Muscle of back (tissue), 3 donors: ENCODE measurements at regions not wholly inside any gene's neighbourhood (a gene's known extent, or its start where the extent isn't known, plus 50 kb on each side); places are given as distances from the start of the nearest gene placed in this dataset.

Experiments
- DNase-seq, 3 donors: peaks; one replicate each; pipeline versions ENCODE4 v3.0.0 to v3.0.0-alpha.2; 2013

GRCh38 chr16:86800894-86801293 lies 222.5 kb downstream of the FOXL1 start:
- DNase-seq, result no peak

- no peak for DNase-seq
These were observed 223.7 kb downstream of the FOXL1 start for GRCh38 chr16:86802013-86802412.

DNA sequence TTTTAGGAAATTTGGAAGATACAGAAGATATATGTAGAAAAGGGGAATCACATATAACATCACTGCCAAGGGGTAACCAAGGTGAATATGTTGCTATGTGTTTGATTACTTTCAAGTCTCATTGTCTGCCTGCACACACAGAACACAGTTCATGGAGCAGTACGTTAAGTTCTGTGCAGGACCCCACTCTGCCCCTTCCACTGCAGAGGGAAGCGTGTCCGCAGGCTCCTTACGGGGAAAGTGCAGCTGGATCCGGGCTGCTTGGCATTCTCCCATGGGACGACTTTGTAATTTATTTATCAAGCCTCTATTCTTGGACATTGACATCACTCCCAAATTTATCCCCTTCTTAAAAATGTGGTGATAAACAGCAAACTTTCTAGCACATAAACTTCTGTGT lies 226.8 kb downstream of the FOXL1 start:
- DNase-seq, result no peak

- no peak for DNase-seq
These were observed 228.0 kb downstream of the FOXL1 start for GRCh38 chr16:86806181-86806837.

- DNase-seq, result no peak
These were observed 228.5 kb downstream of the FOXL1 start for GRCh38 chr16:86806838-86807351.

DNA sequence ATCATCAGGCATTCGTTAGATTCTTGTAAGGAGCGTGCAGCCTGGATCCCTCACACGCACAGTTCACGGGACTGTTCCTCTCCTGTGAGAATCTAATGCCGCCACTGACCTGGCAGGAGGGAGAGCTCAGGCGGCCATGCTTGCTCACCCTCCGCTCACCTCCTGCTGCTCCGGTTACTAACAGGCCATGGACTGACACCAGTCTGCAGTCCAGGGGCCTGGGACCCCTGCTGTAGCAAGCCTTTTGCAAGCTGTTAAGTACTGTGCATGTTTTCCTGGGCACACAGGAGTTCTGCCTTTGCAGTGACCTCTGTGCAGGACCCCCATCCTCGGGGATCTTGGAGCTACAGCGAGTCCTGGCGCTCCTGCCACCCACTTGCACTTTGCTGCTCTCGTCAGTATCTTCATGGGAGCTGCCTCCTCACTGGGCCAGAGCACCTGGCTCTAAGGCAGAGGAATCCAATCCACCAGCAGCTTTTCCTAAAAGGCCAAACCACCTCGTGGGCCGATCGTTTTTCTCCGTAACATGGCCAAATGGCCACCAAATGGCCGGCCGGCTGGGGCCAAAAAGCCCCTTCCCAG lies 230.6 kb downstream of the FOXL1 start:
- no peak for DNase-seq

- peak in 1 of 3 donors; percentile 78 for DNase-seq
These were observed 231.2 kb downstream of the FOXL1 start for GRCh38 chr16:86809458-86809955.

DNA sequence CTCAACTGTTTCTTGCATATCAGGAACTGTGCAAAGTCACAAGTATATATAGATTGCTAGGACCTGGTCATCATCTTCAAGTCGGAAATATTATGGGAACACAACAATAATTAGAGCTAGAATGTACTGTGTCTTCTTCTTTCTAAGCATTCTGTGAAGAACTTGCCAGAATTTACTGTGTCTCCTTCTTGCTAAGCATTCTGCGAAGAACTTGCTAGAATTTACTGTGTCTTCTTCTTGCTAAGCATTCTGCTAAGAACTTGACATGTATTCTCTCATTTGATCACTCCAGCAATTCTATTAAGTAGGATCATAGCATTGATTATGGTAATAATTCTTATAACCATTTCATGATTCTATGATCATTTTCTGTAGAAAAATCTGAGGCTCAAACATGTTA lies 231.7 kb downstream of the FOXL1 start:
- DNase-seq, result no peak

GRCh38 chr16:86812363-86812970 lies 234.1 kb downstream of the FOXL1 start:
- DNase-seq, result no peak

- no peak for DNase-seq
These were observed 235.9 kb downstream of the FOXL1 start for GRCh38 chr16:86814256-86814655.

- no peak for DNase-seq
These were observed 238.7 kb downstream of the FOXL1 start for GRCh38 chr16:86816930-86817625.

GRCh38 chr16:86818671-86819532 lies 240.6 kb downstream of the FOXL1 start:
- peak in 2 of 3 donors; percentile 16 to 49 for DNase-seq

- no peak for DNase-seq
These were observed 241.2 kb downstream of the FOXL1 start for GRCh38 chr16:86819533-86819892.

- peak in 1 of 3 donors; percentile 22 for DNase-seq
These were observed 243.5 kb downstream of the FOXL1 start for GRCh38 chr16:86821895-86822294.

DNA sequence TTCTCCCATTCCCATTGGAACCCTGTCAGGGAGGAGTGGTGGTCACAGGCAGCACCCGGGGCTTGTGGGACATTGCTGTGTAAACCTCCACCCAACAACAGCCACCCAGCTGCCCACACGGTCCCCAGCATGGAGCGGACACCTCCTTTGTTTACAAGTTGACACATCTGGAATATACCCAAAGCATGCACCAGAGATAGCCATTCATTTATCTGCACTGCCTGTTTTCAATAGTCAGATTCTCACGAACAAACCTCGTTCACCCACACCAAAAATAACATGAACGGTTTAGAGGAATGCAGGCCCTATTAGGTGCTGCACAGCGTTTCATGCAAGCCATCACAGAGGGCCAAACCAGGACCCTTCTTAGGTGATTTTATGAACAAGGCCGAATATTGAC lies 244.8 kb downstream of the FOXL1 start:
- no peak for DNase-seq

GRCh38 chr16:86823888-86824671 lies 245.7 kb downstream of the FOXL1 start:
- DNase-seq, result no peak

- no peak for DNase-seq
These were observed 246.5 kb downstream of the FOXL1 start for GRCh38 chr16:86824751-86825296.

DNA sequence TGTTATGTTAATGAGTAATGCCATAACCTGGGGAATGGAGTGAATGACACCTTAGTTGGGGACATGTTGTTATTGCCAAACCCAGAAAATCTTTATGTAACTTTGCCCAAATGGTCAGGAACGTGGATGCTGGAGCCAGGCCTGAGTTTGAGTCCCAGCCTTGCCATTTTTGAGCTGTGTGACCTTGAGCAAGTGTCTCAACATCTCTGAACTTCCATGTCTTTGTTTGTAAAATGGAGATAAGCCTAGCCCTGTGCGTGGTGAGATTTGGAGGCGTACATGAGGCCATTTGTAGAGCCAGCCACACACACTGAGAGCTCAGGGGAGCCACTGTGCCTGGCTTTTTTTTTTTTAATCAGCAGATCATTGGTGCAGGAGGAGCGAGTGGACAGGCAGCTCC lies 247.3 kb downstream of the FOXL1 start:
- DNase-seq, result no peak

DNA sequence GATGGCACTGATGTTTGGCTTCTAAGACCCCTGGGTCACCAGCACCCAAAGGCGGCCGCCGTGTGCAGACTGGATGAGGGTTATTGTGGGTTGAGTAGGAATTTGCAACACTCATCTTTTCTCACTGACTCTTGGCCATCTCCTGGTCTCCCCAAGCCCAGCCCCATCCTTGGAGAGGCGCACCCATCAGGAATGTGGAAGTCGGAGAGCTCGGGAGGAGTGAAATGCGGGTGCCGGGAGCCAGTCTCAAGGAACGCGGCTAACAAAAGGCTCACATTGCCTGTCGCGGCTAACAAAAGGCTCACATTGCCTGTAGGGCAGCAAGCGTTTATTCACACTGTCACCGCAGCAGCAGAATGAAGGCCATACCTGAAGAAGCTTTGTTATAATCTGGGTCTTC lies 248.6 kb downstream of the FOXL1 start:
- DNase-seq, result no peak

GRCh38 chr16:86827521-86827920 lies 249.2 kb downstream of the FOXL1 start:
- no peak for DNase-seq
